C1 segment of cervical spinal cord (tissue), 14 donors: ENCODE measurements at regions not wholly inside any gene's neighbourhood (a gene's known extent, or its start where the extent isn't known, plus 50 kb on each side); places are given as distances from the start of the nearest gene placed in this dataset.
"Not testable (repeated sequence)": the region's sequence is repeated elsewhere in the genome, so short reads cannot be mapped to it uniquely, and the experiment has no call there.

Source experiments
- DNase-seq, 14 donors: peaks; one replicate each; lab custom pipeline; 2025; lab: John Stamatoyannopoulos, UW

- DNase-seq: not testable (repeated sequence)
These were observed 133.0 kb upstream of the GDF10 start for GRCh38 chr10:47166808-47167581.

- DNase-seq: no peak
These were observed 132.4 kb upstream of the GDF10 start for GRCh38 chr10:47167591-47167990.

- no peak for DNase-seq
These were observed 130.4 kb upstream of the GDF10 start for GRCh38 chr10:47169581-47169980.

- no peak for DNase-seq
These were observed 126.0 kb upstream of the GDF10 start for GRCh38 chr10:47173929-47174442.

- DNase-seq: peak in 1 of 14 donors; percentile 66
These were observed 124.5 kb upstream of the GDF10 start for GRCh38 chr10:47175181-47176123.

GRCh38 chr10:47176206-47176902, 123.6 kb upstream of the GDF10 start:
- DNase-seq: no peak

GRCh38 chr10:47176903-47177868, 122.8 kb upstream of the GDF10 start:
- peak in 1 of 14 donors; percentile 76 for DNase-seq

GRCh38 chr10:47178537-47179290, 121.3 kb upstream of the GDF10 start:
- no peak for DNase-seq

- no peak for DNase-seq
These were observed 120.7 kb upstream of the GDF10 start for GRCh38 chr10:47179291-47179647.

GRCh38 chr10:47181052-47181849, 118.7 kb upstream of the GDF10 start:
- DNase-seq: no peak

GRCh38 chr10:47182934-47183703, 116.9 kb upstream of the GDF10 start:
- no peak for DNase-seq

- no peak for DNase-seq
These were observed 116.3 kb upstream of the GDF10 start for GRCh38 chr10:47183704-47184041.

- DNase-seq: no peak
These were observed 115.7 kb upstream of the GDF10 start for GRCh38 chr10:47184273-47184672.

GRCh38 chr10:47184724-47185330, 115.2 kb upstream of the GDF10 start:
- DNase-seq: no peak

- no peak for DNase-seq
These were observed 113.1 kb upstream of the GDF10 start for GRCh38 chr10:47186941-47187340.

GRCh38 chr10:47187592-47187991, 112.4 kb upstream of the GDF10 start:
- DNase-seq: no peak

- no peak for DNase-seq
These were observed 111.8 kb upstream of the GDF10 start for GRCh38 chr10:47188156-47188555.

GRCh38 chr10:47189802-47190201, 110.2 kb upstream of the GDF10 start:
- DNase-seq: no peak
